Thoracic aorta (tissue), 2 donors: ENCODE measurements at regions not wholly inside any gene's neighbourhood (a gene's known extent, or its start where the extent isn't known, plus 50 kb on each side); places are given as distances from the start of the nearest gene placed in this dataset.

Experiments used
- ATAC-seq: fragments of 150-250 bp; one replicate; pipeline ENCODE4 v1.8.0; 2017; ENCODE audit warnings: low read depth; ENCODE audit not compliant: insufficient number of reproducible peaks, low FRiP score
- DNase-seq: peaks from one replicate; pipeline ENCODE4 v3.0.0-alpha.2; 2020; ENCODE audit warnings: low spot score
- H3K27ac ChIP-seq, 2 donors: fragments of 200-600 bp; sonication (generic); 1 replicate in 1 of 2; 2 replicates in 1 of 2; pipeline ENCODE4 v1.5.1; 2016; ENCODE audit warnings: mild to moderate bottlenecking in 2 of 2, moderate library complexity in 2 of 2
- H3K27me3 ChIP-seq: fragments of 200-600 bp; sonication (generic); replicated peaks from 2 replicates; pipeline ENCODE4 v1.6.0; 2016; ENCODE audit warnings: mild to moderate bottlenecking; ENCODE audit not compliant: insufficient read depth
- H3K36me3 ChIP-seq: fragments of 200-600 bp; sonication (generic); one replicate; pipeline ENCODE4 v1.5.1; 2016
- H3K4me1 ChIP-seq, 2 donors: fragments of 200-600 bp; sonication (generic); 1 replicate in 1 of 2; 2 replicates in 1 of 2; pipeline versions ENCODE4 v1.5.1 to v1.6.0; 2016; ENCODE audit warnings: low read depth in 2 of 2, mild to moderate bottlenecking in 1 of 2; ENCODE audit not compliant: control insufficient read depth in 1 of 2
- H3K4me3 ChIP-seq: fragments of 200-600 bp; sonication (generic); 2 replicates; pipeline ENCODE4 v1.5.1; 2016; ENCODE audit warnings: mild to moderate bottlenecking
- H3K9me3 ChIP-seq: fragments of 200-600 bp; sonication (generic); 2 replicates; pipeline ENCODE4 v1.5.1; 2016
- TF ChIP-seq, protein P1 (sequence below): fragments of 200-600 bp; sonication (generic); IDR thresholded peaks from one replicate; pipeline ENCODE4 v1.5.1; 2019; ENCODE audit warnings: antibody characterized with exemption

DNA sequence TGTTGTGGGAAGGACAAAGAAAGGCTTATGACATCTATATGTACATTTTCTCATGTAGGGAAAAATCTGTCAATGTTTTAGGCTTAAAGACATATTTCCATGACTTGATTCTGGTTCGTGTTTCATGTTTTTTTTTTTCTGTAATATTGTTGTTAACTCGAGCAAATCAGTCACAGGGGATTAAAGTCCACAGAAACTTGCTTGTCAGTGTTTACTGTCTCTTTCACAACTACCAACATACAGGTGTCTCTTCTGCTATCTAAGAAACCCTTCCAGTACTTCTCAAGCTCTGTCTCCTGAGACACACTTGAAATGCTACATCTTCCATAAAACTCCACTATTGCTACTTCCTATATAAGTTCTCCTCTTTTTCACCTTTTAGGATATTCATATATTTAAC is 130.9 kb upstream of the SLITRK6 start:
- no peaks in the 10 kb centered on the region for H3K36me3 ChIP-seq
- H3K4me3 ChIP-seq = no peak overlapping the region
- TF ChIP-seq, protein P1, sequence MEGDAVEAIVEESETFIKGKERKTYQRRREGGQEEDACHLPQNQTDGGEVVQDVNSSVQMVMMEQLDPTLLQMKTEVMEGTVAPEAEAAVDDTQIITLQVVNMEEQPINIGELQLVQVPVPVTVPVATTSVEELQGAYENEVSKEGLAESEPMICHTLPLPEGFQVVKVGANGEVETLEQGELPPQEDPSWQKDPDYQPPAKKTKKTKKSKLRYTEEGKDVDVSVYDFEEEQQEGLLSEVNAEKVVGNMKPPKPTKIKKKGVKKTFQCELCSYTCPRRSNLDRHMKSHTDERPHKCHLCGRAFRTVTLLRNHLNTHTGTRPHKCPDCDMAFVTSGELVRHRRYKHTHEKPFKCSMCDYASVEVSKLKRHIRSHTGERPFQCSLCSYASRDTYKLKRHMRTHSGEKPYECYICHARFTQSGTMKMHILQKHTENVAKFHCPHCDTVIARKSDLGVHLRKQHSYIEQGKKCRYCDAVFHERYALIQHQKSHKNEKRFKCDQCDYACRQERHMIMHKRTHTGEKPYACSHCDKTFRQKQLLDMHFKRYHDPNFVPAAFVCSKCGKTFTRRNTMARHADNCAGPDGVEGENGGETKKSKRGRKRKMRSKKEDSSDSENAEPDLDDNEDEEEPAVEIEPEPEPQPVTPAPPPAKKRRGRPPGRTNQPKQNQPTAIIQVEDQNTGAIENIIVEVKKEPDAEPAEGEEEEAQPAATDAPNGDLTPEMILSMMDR = no peak
- ATAC-seq (no peak), DNase-seq (no peak)
- H3K9me3 ChIP-seq = no peaks in the 10 kb centered on the region
- H3K27ac ChIP-seq = no peak overlapping the region
- no peaks in the 10 kb centered on the region for H3K27me3 ChIP-seq
- no peaks in the 10 kb centered on the region for H3K4me1 ChIP-seq

DNA sequence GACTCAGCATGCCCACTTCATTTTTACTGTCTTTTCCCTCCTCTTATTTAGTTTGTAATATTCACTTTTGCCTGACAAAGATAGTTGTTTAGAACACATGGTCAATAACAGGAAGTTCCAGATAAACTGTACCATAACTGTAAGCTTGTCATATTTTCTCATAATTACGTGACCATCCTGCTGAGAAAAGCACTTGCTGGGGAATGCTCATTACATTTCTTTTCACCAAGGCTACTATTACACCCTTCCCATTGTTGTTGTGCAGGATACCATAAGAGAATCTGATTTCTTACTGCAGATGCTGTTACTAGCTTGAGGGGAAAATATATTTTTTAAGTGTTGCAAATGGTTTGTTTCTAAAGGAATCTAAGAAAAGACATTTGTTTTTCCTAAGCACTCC is 111.7 kb upstream of the SLITRK6 start:
- TF ChIP-seq, protein P1 = no peak
- H3K27ac ChIP-seq = no peak overlapping the region
- ATAC-seq (no peak), DNase-seq (no peak)
- no peaks in the 10 kb centered on the region for H3K9me3 ChIP-seq
- H3K27me3 ChIP-seq = no peaks in the 10 kb centered on the region
- H3K4me1 ChIP-seq = no peaks in the 10 kb centered on the region
- H3K4me3 ChIP-seq = no peak overlapping the region
- no peaks in the 10 kb centered on the region for H3K36me3 ChIP-seq

DNA sequence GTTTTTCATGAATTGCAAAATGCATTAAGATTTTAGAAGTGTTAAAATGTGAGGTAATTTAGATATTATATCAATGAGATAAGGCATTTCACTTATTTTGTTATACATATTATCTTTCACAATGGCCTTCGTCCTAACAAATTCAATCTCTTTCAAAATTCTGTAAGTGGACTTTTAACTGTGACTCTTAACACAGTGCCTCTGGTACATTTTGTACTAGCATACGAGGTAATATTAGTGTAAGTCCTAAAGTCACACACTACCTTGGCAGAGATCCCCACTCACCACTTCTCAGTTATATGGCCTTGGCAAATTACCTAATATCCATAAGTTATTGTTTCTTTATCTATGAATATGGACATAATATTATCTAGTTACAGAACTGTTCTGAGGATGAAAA is 101.3 kb upstream of the SLITRK6 start:
- Histone ChIP-seq H3K36me3 (no peaks in the 10 kb centered on the region), H3K27me3 (no peaks in the 10 kb centered on the region), H3K9me3 (no peaks in the 10 kb centered on the region), H3K4me3 (no peak overlapping the region), H3K27ac (no peak overlapping the region), H3K4me1 (no peaks in the 10 kb centered on the region)
- TF ChIP-seq, protein P1 = no peak
- ATAC-seq (no peak), DNase-seq (no peak)

DNA sequence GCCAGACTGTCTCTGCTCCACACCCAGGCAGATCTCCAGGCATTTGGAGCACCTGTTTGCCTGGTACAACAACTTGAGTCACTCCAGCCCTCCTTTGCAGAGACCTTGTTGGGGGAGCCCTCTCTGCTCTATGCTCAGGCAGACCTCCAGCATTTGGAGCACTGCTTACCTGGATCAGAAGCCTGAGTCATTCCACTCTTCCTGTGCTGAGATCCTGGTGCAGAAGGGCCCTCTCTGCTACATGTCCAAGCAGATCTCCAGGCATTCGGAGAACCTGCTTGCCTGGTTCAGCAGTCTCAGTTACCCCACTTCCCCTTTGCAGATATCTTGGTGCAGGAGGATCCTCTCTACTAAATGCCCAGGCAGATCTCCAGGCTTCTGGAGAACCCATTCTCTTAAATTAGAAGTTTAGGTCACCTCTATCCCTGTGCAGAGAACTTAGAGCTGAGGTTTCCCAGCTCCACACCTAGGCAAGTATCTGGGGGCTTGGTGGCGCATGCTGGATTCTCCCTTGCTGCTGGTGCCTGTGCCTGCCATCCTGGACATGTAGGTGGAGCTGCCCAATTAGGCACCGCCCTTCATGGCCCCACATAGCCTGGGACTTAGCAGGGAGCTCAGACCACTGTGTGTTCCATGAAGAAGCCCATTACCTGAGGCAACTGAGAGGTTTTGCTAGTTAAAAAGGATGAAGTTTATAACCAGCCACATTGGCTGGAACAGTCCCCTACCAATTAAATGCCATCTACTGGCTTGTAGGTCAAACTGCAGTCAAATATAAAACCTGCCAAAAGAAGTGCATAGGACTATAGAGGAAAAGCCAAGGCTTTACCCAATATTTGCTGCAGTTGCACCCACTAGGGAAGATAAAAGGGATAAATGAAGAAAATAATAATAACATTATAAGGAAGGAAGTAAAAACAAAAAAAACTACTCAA is 97.6 kb upstream of the SLITRK6 start:
- no peak overlapping the region for H3K4me3 ChIP-seq
- no peaks in the 10 kb centered on the region for H3K36me3 ChIP-seq
- H3K27me3 ChIP-seq = no peaks in the 10 kb centered on the region
- no peak for DNase-seq
- H3K4me1 ChIP-seq = no peaks in the 10 kb centered on the region
- TF ChIP-seq, protein P1 = no peak
- no peaks in the 10 kb centered on the region for H3K9me3 ChIP-seq
- H3K27ac ChIP-seq = no peak overlapping the region
- ATAC-seq = peak; percentile 50

DNA sequence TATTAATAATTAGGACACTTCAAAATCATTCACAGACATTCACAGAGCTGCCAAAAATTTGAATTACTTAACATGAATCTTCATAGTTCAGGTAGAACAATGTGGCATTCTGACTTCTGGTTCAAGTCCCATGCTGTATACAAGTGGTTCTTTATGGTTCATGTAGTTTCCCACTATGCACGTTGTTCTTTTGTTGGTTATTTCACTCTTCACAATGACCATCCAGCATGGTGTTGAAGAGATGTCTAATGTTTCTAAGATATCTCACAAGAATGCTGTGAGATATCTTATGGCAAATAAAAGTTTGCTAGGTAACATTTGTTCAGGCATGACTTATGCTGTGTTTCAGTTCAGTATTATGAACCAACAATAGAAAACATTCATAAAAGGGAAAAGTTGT is 88.2 kb upstream of the SLITRK6 start:
- TF ChIP-seq, protein P1 = no peak
- Histone ChIP-seq H3K36me3 (no peaks in the 10 kb centered on the region), H3K27ac (no peak overlapping the region), H3K9me3 (no peaks in the 10 kb centered on the region), H3K27me3 (no peaks in the 10 kb centered on the region), H3K4me3 (no peak overlapping the region), H3K4me1 (no peaks in the 10 kb centered on the region)
- DNase-seq = no peak
- no peak for ATAC-seq
